HL-60 (cell line): ENCODE measurements at regions not wholly inside any gene's neighbourhood (a gene's known extent, or its start where the extent isn't known, plus 50 kb on each side); places are given as distances from the start of the nearest gene placed in this dataset.

Source experiments
- DNase-seq, 2 experiments: peaks; one replicate each; pipeline ENCODE4 v3.0.0-alpha.2; 2010 to 2020; ENCODE audit warnings: low read depth in 1 of 2, low spot score in 1 of 2
- H3K27ac ChIP-seq: fragments of 250-450 bp; sonication (Bioruptor Pico); replicated peaks from 2 replicates; pipeline ENCODE4 v1.5.1; 2020; ENCODE audit warnings: mild to moderate bottlenecking, moderate library complexity
- H3K27me3 ChIP-seq: fragments of 250-450 bp; sonication (Bioruptor Pico); 2 replicates; pipeline ENCODE4 v1.5.1; 2021; ENCODE audit warnings: mild to moderate bottlenecking, moderate library complexity; ENCODE audit not compliant: insufficient read depth, poor library complexity, severe bottlenecking
- H3K4me3 ChIP-seq: replicated peaks from 2 replicates; pipeline ENCODE4 v1.5.1; 2011; ENCODE audit warnings: mild to moderate bottlenecking, control low read depth, low read length; ENCODE audit not compliant: insufficient read depth
- CTCF ChIP-seq: IDR thresholded peaks from one replicate; pipeline ENCODE4 v1.5.1; 2011; ENCODE audit warnings: low read length, control low read depth, inconsistent platforms; ENCODE audit not compliant: insufficient read depth
- GABPA ChIP-seq: IDR thresholded peaks from 2 replicates; pipeline ENCODE4 v1.6.1; 2012; ENCODE audit warnings: low read depth
- POLR2AphosphoS5 ChIP-seq: IDR thresholded peaks from 2 replicates; pipeline ENCODE4 v1.6.1; 2012; ENCODE audit warnings: low read depth
- REST ChIP-seq: IDR thresholded peaks from 2 replicates; pipeline ENCODE4 v1.6.1; 2012; ENCODE audit warnings: low read depth; ENCODE audit not compliant: insufficient replicate concordance
- SPI1 ChIP-seq: IDR thresholded peaks from 2 replicates; pipeline ENCODE4 v1.6.1; 2012; ENCODE audit warnings: low read depth, mild to moderate bottlenecking, borderline replicate concordance

- Histone ChIP-seq H3K27me3 (no peaks in the 10 kb centered on the region), H3K4me3 (no peak overlapping the region), H3K27ac (no peak overlapping the region)
- no peak for DNase-seq
- TF ChIP-seq CTCF (no peak), SPI1 (no peak), POLR2AphosphoS5 (no peak), GABPA (no peak), REST (no peak)
Measured at GRCh38 chrX:22395372-22395771, 122.7 kb downstream of the CBLL2 start.

GRCh38 chrX:22396408-22396807, 123.7 kb downstream of the CBLL2 start:
- no peak overlapping the region for H3K4me3 ChIP-seq
- H3K27ac ChIP-seq = no peak overlapping the region
- DNase-seq = no peak
- TF ChIP-seq GABPA (no peak), POLR2AphosphoS5 (no peak), SPI1 (no peak), CTCF (no peak), REST (no peak)
- H3K27me3 ChIP-seq = no peaks in the 10 kb centered on the region

- Histone ChIP-seq H3K27me3 (no peaks in the 10 kb centered on the region), H3K27ac (no peak overlapping the region), H3K4me3 (no peak overlapping the region)
- TF ChIP-seq GABPA (no peak), SPI1 (no peak), REST (no peak), CTCF (no peak), POLR2AphosphoS5 (no peak)
- no peak for DNase-seq
Measured at GRCh38 chrX:22397566-22397965, 124.9 kb downstream of the CBLL2 start.
